ENCODE measurements at regions not wholly inside any gene's neighbourhood (a gene's known extent, or its start where the extent isn't known, plus 50 kb on each side); places are given as distances from the start of the nearest gene placed in this dataset.
"Not testable (repeated sequence)": the region's sequence is repeated elsewhere in the genome, so short reads cannot be mapped to it uniquely, and the experiment has no call there.

GRCh38 chr3:110620118-110620517 is 451.5 kb upstream of the NECTIN3 start:
- peaks cover 2% of the 10 kb centered on the region for H3K27me3 Mint-ChIP-seq (ENCODE audit: insufficient read depth)
- DNase-seq = no peak
- no peaks in the 10 kb centered on the region; the same call in 1 of the 2 replicates for H3K36me3 Mint-ChIP-seq (ENCODE audit: low read depth)
- TF ChIP-seq, protein P1, sequence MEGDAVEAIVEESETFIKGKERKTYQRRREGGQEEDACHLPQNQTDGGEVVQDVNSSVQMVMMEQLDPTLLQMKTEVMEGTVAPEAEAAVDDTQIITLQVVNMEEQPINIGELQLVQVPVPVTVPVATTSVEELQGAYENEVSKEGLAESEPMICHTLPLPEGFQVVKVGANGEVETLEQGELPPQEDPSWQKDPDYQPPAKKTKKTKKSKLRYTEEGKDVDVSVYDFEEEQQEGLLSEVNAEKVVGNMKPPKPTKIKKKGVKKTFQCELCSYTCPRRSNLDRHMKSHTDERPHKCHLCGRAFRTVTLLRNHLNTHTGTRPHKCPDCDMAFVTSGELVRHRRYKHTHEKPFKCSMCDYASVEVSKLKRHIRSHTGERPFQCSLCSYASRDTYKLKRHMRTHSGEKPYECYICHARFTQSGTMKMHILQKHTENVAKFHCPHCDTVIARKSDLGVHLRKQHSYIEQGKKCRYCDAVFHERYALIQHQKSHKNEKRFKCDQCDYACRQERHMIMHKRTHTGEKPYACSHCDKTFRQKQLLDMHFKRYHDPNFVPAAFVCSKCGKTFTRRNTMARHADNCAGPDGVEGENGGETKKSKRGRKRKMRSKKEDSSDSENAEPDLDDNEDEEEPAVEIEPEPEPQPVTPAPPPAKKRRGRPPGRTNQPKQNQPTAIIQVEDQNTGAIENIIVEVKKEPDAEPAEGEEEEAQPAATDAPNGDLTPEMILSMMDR (IDR thresholded peaks at IDR 0.05) = no peak
- H3K27ac Mint-ChIP-seq = no peak overlapping the region
- no peaks in the 10 kb centered on the region for H3K9me3 Mint-ChIP-seq
- H3K4me1 Mint-ChIP-seq (ENCODE audit: low read depth) = peaks cover 18% of the 10 kb centered on the region
- no peak overlapping the region for H3K4me3 Mint-ChIP-seq

- Mint-ChIP-seq H3K27ac (no peak overlapping the region), H3K27me3 (ENCODE audit: insufficient read depth) (peaks cover 2% of the 10 kb centered on the region), H3K4me3 (no peak overlapping the region), H3K4me1 (ENCODE audit: low read depth) (peaks cover 29% of the 10 kb centered on the region), H3K9me3 (no peaks in the 10 kb centered on the region), H3K36me3 (ENCODE audit: low read depth) (no peaks in the 10 kb centered on the region; the same call in 1 of the 2 replicates)
- TF ChIP-seq, protein P1 (IDR thresholded peaks at IDR 0.05) = no peak
- DNase-seq = no peak
Measured at GRCh38 chr3:110623571-110623970, 448.0 kb upstream of the NECTIN3 start.

DNA sequence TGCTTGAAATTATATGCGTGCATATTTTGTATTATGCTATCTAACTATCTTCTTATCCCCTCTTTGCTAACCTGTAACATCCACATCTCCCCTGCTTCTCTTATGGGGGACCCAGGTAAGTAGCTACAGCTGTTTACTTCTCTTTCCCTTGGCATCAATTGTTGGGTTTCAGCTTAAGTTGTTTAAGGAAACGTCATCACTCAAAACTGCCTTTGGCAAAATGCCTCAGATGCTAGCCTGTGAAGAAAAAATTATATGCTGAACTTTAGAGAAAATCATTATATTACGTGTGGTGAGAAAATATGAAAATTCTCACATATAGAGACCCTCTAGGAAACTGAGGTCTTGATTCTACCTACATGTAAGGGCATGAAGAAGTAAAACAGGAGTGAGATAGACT is 447.0 kb upstream of the NECTIN3 start:
- Mint-ChIP-seq H3K36me3 (ENCODE audit: low read depth) (no peaks in the 10 kb centered on the region; the same call in 1 of the 2 replicates), H3K27me3 (ENCODE audit: insufficient read depth) (peaks cover 2% of the 10 kb centered on the region), H3K9me3 (no peaks in the 10 kb centered on the region), H3K4me1 (ENCODE audit: low read depth) (peaks cover 28% of the 10 kb centered on the region), H3K4me3 (no peak overlapping the region), H3K27ac (no peak overlapping the region)
- no peak for DNase-seq
- TF ChIP-seq, protein P1 (IDR thresholded peaks at IDR 0.05) = no peak

DNA sequence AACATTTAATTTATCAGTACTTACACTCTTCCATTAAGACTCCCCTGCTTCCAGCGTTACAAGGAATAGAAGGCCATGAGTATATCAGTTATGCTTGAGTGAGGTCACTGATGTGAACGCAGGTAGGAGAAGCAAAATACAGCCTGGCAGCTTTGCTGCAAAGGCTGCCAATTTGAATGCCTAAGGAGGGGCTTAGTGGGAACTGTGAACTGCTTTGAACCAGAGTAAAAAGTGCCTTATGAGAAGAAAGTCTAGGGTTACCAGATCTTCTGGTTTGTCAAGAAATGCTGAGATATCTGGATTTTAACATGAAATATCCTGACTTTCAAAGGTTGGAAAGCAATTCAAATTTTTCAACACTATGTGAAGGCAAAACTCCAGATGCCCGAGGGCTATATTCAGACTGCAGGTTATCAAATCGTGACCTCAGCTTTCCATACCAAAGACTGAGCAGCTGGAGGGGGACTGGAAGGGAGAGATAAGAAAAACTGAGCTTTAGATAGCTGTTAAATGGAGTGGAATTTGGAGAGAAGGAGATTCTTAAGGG is 446.3 kb upstream of the NECTIN3 start:
- no peak overlapping the region for H3K4me3 Mint-ChIP-seq
- DNase-seq = no peak
- TF ChIP-seq, protein P1 (IDR thresholded peaks at IDR 0.05) = no peak
- no peaks in the 10 kb centered on the region; the same call in 1 of the 2 replicates for H3K36me3 Mint-ChIP-seq (ENCODE audit: low read depth)
- H3K9me3 Mint-ChIP-seq = no peaks in the 10 kb centered on the region
- peaks cover 2% of the 10 kb centered on the region; the same call in 1 of the 2 replicates for H3K27me3 Mint-ChIP-seq (ENCODE audit: insufficient read depth)
- H3K27ac Mint-ChIP-seq = no peak overlapping the region
- peaks cover 21% of the 10 kb centered on the region for H3K4me1 Mint-ChIP-seq (ENCODE audit: low read depth)

DNA sequence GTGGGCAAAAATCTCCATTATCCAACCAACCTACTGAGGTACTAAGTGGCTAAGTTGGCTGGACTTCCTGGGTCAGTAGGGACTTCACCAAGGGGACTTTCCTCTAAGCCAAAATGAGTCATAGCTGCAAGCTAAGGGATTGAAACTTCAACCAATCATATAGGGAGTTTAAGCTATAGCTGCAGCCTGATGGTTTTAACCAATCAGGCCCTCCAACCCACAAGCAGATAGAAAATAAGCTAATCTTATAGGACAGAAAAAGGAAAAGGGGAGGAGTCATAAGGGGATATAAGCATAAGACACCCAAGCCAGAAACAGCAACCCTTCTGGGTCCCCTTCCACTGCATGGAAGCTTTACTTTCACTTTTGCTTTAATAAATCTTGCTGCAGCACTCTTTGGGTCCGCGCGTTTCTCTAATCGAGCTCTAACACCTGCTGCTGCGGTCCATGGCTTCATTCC is 444.9 kb upstream of the NECTIN3 start:
- not testable (repeated sequence) for H3K9me3 Mint-ChIP-seq; H3K4me3 Mint-ChIP-seq; DNase-seq; H3K36me3 Mint-ChIP-seq (ENCODE audit: low read depth); H3K27ac Mint-ChIP-seq; H3K27me3 Mint-ChIP-seq (ENCODE audit: insufficient read depth)
- H3K4me1 Mint-ChIP-seq (ENCODE audit: low read depth) = peaks cover 21% of the 10 kb centered on the region

DNA sequence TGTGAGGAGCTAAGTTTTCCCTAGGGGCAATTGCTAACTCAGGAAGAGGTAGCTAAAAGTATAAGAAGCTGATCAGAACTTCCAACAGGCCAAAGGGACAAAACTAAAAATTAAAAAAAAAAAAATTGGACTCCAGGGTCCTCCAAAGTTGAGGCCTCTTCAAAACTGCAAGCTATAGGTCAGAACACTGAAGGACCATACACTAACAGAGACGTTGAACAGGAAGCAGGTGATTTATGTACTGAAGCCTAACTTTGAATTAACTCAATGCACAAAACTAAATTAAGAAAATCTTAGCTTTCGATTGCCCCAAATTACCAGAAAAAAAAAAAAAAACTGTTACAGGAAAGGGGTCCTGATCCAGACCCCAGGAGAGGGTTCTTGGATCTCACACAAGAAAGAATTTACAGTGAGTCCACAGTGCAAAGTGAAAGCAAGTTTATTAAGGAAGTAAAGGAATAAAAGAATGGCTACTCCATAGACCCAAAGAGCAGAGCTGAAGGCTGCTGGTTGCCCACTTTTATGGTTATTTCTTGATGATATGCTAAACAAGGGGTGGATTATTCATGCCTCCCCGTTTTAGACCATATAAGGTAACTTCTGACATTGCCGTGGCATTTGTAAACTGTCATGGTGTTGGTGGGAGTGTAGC is 442.8 kb upstream of the NECTIN3 start:
- Mint-ChIP-seq H3K36me3 (ENCODE audit: low read depth) (no peaks in the 10 kb centered on the region; the same call in 1 of the 2 replicates), H3K27me3 (ENCODE audit: insufficient read depth) (no peaks in the 10 kb centered on the region), H3K27ac (no peak overlapping the region), H3K4me3 (no peak overlapping the region), H3K4me1 (ENCODE audit: low read depth) (peaks cover 17% of the 10 kb centered on the region), H3K9me3 (no peaks in the 10 kb centered on the region)
- no peak for DNase-seq
- TF ChIP-seq, protein P1 (IDR thresholded peaks at IDR 0.05) = no peak

All from HFFc6 (cell line).